Limb (tissue), 2 donors: ENCODE measurements at regions not wholly inside any gene's neighbourhood (a gene's known extent, or its start where the extent isn't known, plus 50 kb on each side); places are given as distances from the start of the nearest gene placed in this dataset.
"Not testable (repeated sequence)": the region's sequence is repeated elsewhere in the genome, so short reads cannot be mapped to it uniquely, and the experiment has no call there.

ENCODE experiments used
- DNase-seq, 2 donors: peaks; one replicate each; pipeline ENCODE4 v3.0.0-alpha.2; 2016; ENCODE audit errors: extremely low spot score in 2 of 2

DNA sequence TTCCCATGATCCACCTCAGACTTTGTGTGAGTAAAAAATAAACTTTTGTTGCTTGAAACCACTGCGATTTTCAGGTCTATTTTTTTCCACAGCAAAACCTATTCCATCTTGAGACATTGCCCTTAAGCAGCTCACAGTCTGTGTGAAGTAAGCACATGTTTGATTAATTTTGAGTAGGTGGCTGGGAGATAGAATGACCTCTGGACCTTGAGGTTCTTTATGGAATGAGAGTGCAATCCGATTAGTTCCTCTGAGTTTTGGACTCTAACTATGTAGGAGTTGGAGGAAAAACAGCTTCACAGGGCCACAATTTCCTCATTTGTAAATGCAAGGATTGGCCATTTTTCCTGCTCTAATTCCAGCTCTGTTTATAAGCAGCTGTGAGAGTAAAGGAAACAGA, 234.1 kb upstream of the IGFBP7 start:
- no peak for DNase-seq

DNA sequence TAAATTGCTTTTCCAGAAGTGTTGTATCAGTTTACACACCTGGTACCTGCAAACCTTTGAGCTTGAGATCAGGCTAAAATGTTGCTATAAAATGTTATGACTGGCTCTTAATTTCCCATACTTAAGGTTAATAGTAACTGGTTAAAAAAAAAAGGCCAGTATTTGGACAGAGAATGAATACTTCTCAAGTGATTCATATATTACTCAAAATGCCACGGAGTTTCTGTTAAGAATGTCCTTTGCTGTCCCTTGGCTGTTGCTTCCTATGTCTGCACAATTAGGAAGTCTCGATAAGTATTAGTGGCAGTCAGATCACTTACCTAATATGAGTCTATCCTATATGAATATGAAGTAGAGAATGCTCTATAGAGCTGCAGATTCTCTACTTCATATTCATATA, 232.2 kb upstream of the IGFBP7 start:
- no peak for DNase-seq

DNA sequence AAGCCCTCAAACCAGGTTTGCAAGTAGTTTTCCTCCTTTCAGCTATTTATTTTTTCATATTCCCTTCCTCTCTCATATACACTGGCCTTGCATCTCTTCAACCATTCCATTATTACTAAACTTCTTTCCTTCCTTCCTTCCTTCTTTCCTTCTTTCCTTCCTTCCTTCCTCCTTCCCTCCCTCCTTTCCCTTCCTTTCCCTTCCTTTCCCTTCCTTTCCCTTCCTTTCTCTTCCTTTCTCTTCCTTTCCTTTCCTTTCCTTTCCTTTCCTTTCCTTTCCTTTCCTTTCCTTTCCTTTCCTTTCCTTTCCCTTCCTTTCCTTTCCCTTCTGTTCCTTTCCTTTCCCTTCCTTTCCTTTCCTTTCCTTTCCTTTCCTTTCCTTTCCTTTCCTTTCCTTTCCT, 228.7 kb upstream of the IGFBP7 start:
- not testable (repeated sequence) for DNase-seq

DNA sequence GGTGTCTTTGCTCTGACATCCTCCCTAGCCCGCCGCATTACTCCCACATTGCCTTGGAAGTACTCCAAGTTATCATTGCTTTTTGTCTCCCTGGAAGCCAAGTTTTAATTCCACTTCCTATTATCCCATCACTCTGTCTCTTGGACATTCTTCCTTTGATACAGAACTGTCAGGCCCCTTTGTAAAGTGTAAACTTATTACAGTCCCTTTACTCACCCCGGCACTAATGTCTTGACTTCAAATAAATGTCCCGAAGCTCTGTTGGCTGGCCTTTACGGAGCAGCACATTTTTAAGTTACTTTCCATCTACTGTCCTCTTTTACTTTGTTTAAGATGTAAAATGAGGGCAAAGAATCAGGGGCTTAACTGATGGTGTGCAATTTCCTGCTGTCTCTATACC, 223.5 kb upstream of the IGFBP7 start:
- no peak for DNase-seq

DNA sequence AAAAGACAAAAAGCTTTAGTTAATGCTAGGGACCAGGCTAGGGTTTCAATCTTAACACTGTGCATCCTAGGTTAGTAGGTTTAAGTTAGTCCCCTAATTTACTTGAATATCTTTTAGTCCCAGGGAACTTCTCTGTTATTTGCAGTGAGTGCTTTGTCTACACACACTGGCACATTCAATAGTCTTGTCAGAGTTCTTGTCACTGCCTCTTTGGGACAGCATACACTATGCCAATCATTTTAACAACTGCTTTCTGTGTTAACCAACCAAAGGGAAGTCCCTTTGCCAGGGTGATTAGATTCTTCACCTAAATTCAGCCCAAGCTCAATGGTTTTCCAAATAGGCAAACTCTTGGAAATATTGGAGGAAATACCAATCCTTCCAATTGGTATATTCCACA, 221.8 kb upstream of the IGFBP7 start:
- DNase-seq = no peak

DNA sequence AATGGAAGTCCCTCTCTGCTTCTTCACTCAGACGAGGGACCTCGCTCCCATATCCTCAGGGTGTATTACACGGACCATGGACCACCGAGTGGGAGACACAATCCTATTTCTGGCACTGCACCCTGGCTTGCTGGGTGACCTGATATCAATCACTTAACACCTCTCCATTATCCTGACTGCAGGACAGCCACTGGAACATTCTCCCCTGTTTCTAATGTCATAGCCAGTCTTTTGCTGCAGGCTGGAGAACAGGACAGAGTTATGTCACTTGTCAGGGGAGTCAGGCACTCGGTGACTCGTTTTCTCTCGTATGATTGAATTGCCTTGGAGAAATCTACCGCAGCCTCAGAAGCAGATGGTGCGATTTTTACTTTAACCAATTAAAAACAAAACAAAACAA, 219.1 kb upstream of the IGFBP7 start:
- DNase-seq = no peak

DNA sequence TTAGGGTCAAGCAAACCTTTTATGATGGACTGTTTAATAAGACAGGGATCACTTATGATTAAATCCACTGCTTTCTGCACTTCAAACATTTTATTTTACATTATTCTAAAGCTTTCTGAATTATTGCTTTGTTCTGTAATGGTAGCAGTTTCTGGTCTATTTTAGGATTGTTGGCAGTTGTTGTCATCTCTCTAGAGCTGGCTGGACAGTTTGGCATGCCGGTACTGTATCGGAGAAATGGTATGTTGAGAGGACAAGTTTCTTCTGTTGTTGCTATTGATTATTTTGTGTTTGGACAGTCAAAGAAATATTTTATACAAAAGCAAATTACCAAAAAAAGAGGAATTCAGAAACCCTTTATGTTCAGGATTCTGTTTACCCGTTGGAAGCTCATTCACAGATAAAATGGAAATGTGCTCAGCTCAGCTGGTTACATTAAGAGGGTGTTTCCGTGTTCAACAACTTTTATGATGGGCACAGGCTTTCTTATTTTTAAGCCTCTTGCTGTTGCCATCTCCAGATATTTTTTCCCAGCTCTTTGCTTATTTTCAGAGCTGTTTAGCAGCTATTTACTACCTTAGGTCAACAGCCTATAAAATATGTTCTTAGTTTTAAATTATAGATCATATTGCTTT, 214.6 kb upstream of the IGFBP7 start:
- DNase-seq = no peak

DNA sequence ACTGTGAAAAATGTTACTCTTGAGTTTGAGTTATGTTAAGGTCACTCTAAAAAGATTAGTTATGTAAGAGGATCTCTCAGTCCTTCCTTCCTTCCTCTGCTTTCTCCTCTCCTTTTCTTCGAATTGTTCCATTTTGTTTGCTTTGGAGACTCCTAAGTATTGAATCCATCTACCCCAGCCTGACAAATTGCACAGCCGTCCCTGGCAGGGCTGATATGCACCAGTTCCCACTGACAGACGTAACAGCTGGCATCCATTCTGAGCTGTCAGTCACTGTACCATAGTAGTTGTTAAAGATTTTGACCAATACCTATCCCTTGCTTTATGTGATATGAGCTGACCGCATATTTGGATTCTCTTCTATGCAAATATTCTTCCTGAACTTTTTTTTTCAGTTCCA, 210.7 kb upstream of the IGFBP7 start:
- no peak for DNase-seq

DNA sequence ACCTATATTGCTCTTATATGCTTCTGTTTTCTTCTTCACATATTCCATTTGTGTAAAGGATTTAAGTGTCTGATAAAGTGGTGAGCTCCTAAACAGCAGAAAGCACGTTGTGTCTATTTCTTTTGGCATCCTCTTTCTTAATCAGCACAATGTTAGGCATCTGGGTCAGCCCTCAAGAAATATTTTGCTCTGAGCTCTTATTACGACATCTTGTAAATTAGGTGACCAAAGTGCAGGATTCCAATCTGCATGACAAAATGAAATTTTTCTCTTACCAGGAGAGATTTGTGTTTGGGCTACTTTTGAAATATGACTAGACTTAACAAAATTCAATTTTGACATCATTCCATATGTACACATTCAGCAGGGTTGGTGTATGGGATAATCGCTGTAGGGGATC, 210.0 kb upstream of the IGFBP7 start:
- DNase-seq = no peak

DNA sequence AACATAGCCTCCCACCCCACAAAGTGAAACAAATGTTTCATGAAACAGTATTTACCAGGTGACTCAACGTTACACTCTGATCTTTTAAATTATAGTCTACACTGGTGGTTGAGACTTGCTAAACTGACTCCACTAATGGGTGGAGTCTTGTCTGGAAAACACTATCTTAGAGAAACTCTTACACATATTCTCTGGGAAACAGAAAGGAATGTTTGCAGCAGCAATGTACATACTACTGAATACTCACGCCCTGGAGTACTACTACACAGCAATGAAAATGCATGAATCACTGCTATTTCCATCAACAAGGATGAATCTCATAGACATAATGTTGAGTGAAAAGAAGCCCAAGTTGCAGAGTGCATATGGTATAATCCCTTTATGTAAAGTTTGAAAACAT, 208.5 kb upstream of the IGFBP7 start:
- no peak for DNase-seq

DNA sequence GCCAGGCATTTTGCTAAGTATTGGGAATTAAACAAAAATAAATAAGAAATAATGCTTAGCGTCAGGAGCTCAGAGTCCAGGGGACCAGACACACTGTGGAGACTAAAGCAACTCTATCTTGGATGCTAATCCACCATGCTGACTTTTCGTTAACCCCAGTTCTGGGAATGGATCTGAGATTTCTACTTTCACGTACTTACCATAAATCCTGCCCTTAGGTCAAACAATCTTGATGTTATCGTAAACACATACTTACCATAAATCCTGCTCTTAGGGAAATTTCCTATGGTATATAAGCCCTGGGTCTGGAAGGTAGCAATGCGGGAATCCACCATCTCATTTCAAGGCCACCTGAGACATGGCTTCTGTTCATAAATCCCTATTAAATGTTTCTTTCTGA, 204.5 kb upstream of the IGFBP7 start:
- DNase-seq = no peak

DNA sequence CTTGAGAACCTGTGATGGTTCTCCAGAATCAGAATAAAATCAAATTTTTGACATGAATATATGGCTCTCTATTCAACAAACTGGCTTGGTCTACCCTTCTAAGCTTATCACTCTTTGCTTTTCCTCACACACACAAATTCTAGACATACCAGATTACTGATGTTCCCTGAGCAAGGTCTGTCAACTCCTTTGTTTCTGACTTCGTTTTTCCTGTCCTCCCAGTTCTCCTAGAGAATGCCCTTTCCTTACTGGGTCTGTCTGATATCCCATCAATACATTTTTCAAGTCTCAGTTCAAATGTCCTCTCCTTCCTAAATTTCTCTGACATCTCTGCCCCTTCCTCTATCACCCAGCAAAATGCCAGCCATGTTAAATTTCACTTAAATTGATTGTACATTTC, 202.1 kb upstream of the IGFBP7 start:
- DNase-seq = no peak

DNA sequence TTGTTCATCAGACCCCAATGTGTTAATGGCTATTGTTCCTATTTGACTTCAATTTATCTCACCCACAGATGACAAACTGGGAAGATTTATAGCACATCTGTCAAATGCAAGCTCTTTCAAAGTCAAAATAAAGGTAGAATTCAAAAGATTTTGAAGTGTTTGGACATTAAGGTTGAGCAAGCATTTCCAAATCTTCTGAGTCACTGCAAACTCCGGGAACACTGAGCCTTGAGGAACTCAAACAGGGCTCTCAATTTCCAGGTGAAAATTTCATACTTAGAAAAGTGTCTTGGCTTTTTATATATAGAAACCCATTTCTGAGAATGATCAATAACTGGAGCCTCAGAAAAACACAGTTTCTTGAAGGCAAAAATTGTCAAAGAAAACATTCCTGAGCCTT, 199.5 kb upstream of the IGFBP7 start:
- DNase-seq = no peak

DNA sequence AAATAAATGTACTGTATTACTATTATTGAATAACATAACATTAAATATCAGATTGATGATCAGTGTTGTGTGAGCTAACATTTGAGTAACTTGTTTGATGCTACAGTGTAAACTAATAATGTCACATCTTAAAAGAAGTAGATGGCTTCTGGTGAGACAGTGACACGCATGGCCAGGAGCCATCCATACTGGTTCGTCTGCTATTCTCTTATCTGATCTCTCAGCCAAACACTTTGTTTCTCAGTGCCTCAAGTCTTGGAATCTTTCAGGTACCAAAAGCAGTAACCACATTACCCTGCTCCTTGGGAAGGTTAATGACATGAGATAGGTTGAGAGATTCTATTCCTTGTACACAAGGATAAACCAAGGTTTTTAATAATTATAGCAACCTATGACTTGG, 198.1 kb upstream of the IGFBP7 start:
- DNase-seq = no peak

DNA sequence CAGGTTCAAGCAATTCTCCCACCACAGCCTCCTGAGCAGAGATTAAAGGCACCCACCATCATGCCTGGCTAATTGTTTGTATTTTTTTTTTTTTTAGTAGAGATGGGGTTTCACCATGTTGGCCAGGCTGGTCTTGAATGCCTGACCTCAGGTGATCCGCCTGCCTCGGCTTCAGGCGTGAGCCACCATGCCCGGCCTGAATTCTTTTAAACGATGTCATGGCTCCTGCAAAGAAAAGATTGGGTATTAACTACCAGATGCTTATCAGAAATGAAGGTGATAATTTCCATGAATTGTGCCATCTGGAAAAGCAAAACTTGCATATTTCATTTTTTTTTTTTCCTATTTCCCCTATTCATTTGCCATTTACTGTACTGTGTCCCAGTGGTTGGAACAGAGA, 195.7 kb upstream of the IGFBP7 start:
- no peak for DNase-seq

DNA sequence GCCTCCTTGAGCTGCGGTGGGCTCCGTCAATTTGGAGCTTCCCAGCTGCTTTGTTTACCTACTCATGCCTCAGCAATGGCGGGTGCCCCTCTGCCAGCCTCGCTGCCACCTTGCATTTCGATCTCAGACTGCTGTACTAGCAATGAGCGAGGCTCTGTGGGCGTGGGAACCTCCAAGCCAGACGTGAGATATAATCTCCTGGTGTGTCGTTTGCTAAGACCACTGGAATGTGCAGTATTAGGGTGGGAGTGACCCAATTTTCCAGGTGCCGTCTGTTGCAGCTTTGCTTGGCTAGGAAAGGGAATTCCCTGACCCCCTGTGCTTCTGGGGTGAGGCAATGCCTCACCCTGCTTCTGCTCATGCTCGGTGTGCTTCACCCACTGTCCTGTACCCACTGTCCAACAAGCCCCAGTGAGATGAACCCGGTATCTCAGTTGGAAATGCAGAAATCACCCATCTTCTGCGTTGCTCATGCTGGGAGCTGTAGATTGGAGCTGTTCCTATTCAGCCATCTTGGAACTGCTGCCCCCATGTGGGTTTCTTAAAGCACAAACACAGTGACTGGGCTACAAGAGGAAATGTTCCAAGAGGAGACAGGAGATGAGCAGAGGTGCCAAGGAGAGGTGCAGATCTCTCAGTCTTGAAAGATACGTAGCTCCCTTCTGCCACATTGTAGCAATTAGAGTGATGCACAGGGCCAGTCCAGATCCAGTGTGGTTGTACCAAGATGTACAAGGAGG, 193.0 kb upstream of the IGFBP7 start:
- DNase-seq = no peak

DNA sequence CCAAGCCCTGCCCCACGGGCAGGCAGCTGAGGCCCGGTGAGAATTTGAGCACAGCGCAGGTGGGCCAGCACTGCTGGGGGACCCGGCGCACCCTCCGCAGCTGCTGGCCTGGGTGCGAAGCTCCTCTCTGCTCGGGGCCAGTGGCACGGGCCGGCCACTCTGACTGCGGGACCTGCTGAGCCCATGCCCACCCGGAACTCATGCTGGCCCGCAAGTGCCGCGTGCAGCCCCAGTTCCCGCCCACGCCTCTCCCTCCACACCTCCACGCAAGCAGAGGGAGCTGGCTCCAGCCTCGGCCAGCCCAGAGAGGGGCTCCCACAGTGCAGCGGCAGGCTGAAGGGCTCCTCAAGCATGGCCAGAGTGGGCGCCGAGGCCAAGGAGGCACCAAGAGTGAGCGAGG, 190.1 kb upstream of the IGFBP7 start:
- not testable (repeated sequence) for DNase-seq

DNA sequence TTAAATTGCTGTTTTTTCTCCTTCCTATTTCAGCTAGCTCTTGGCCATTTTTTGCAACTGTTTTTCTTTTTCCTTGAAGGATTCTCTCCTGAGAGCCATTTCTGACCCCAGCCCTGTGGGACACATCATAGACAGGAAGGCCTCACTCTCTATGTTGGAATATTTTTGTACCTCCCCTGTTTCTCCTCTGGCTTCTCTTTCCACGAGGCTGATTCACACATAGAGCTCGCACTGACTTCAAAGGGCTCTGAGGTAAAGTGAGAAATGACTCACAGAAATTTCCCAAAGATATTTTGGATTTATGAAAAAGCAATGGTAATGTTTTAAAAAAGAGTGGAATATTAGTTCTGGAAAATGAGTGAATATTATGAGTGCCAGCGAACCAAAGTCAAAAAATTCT, 181.7 kb upstream of the IGFBP7 start:
- DNase-seq = no peak

DNA sequence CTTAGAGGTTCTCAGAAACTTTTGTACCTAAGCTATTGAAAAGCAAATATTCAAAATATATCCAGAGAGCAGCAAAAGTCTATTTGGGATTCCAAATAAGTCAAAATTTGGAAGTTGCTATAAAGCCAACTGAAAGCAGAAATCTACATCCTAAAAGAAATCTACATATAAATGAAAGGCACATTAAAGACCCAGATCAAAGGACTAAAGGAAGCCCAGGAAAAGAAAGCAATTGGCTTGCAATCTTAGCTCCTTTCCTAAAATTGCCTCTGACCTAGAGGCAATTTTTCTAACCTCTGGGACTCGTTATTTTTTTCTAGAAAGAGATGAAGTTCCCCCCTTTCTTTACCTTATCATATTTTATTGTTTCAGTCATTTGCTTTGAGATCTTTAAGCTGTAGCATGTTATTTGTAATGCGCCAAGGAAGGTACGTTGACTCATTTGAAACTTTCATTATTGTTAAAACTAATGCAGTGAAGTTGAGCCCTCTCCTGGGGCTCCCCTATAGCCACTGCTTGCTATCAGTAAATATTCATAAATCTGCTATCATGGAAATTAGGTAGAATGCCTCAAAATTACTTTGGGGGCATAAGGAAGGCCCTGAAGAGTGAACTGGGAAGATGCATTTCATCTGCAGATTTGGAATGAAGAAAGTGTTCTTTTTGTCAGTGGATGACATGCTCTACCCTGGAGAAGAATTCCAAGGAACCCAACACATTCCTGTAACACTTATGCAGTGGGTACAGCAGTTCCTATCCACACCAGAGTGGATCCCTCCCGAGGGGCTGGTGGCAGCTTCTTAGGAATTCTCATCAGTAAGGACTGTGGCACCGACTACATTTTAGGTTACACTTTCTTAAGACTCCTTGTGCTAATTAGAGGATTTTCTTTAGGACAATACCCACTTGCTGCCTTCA, 177.8 kb upstream of the IGFBP7 start:
- DNase-seq = no peak

DNA sequence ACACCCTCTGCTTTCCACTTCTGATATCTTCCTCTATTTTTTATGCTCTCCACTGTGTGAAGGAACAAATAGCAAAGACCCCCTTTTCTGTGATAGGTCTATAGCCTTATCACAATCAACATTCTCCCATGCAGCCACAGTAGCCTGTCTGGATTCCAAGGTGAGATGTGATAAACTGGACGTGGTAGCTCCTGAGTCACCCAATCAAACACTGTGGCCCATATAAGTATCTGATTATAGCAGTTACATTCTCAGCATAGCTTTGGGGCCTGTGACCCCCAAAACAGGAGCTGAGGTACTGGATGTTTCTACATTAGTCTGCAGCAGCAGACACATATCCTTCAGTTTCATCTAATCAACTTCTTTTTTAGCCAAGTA, 172.7 kb upstream of the IGFBP7 start:
- no peak for DNase-seq

DNA sequence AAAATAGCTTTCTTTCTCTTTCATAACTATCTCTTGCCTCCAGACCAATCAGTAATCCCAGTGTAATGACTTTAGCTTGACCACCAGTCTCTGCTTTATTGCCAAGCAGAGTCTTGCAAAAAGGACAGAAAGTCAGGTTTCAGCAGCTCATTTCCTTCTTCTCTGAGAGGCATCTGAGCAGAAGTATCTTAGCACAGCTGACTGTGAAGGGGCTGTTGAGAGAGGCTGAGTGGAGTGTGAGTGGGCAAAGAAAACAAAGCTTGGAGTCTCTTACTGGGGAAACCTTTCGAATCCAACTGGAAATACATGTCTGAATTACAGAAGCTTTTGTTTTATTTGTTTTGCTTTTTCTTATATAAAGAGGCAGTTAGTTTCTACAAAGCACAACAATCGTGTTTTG, 170.3 kb upstream of the IGFBP7 start:
- DNase-seq = no peak

DNA sequence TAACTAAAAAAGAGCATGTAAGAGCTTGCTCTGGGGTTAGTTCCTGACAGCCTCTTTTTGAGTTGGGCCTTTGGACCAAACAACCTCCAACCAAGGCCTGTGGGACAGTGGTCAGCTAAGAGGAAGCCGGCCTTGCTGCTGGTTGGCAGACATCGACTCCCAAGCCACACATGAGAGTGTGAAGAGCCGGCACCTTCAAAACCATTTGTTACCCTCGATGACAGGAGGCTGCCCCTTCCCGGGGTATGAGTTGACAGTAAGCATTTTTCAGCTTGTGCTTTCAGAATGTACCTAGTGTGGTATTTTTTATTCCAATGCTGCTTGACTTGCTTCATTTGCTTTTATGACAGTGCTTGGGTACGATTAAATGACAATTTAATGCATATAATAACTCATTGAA, 168.6 kb upstream of the IGFBP7 start:
- no peak for DNase-seq

DNA sequence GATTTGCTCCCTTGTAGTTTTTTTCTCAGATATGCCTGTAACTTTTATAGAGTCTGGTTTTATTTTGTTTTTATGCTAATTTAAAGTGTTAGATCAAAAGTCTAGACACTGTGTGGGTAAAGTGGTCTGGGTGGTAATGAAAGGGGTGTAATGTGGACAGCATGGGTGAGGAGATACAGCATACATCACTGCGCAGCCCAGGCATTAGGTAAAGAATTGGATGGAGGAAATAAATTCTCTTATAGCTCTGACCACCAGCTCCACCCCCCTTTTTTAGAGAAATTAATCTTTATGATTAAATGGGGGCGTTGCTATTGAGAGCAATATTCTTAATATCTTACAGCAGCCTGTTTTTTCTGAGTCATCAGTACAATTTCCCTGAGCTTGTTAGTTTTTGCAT, 163.9 kb upstream of the IGFBP7 start:
- no peak for DNase-seq
